Endothelial cell of umbilical vein (primary cell): ENCODE measurements at regions not wholly inside any gene's neighbourhood (a gene's known extent, or its start where the extent isn't known, plus 50 kb on each side); places are given as distances from the start of the nearest gene placed in this dataset.

Source experiments
- BruUV-seq: library from RNA; stranded (reverse); fragments of 400-500 nt; replicated peaks from 2 replicates; lab custom pipeline; 2021; lab: Mats Ljungman, UMichigan
- CTCF ChIA-PET: fragments of 300-600, 350-600 bp; sonication (Branson Sonifier 250); formaldehyde crosslinking; loops from one replicate; lab custom pipeline; 2021; ENCODE audit warnings: antibody characterized with exemption, inconsistent platforms; lab: Charles Lee
- POLR2A ChIA-PET: fragments of 300-600, 350-600 bp; sonication (Branson Sonifier 250); formaldehyde crosslinking; loops from one replicate; lab custom pipeline; 2021; ENCODE audit warnings: antibody characterized with exemption, inconsistent platforms; lab: Charles Lee
- DNase-seq: peaks from one replicate; pipeline ENCODE4 v3.0.0-alpha.2; 2011; ENCODE audit warnings: low read depth, low spot score
- FAIRE-seq: peaks from 2 replicates; lab custom pipeline; 2011; peaks lifted over from hg19 to GRCh38; lab: Jason Lieb, UNC
- H2AFZ ChIP-seq: 2 replicates; pipeline ENCODE4 v1.6.0; 2012; ENCODE audit warnings: low read depth, low read length, control low read depth, inconsistent platforms
- H3K27ac ChIP-seq: 2 replicates; pipeline ENCODE4 v1.5.1; 2011; ENCODE audit warnings: low read depth, mild to moderate bottlenecking, control low read depth, low read length, moderate library complexity; ENCODE audit not compliant: insufficient read depth
- H3K27me3 ChIP-seq, 2 experiments: 2 replicates each; pipeline versions ENCODE4 v1.6.0 to v1.6.1; 2011; ENCODE audit warnings: low read length in 2 of 2, mixed read lengths in 1 of 2; ENCODE audit not compliant: control insufficient read depth in 2 of 2, insufficient read depth in 2 of 2
- H3K36me3 ChIP-seq, 2 experiments: 2 replicates in 1 of 2; 3 replicates in 1 of 2; pipeline ENCODE4 v1.5.1; 2011; ENCODE audit warnings: low read length in 2 of 2, mild to moderate bottlenecking in 1 of 2, moderate library complexity in 1 of 2; ENCODE audit not compliant: control insufficient read depth in 2 of 2, insufficient read depth in 2 of 2; ENCODE audit errors: extremely low read depth in 1 of 2
- H3K4me1 ChIP-seq: 3 replicates; pipeline ENCODE4 v1.5.1; 2011; ENCODE audit warnings: mild to moderate bottlenecking, low read length; ENCODE audit not compliant: control insufficient read depth, insufficient read depth; ENCODE audit errors: extremely low read depth
- H3K4me2 ChIP-seq: 2 replicates; pipeline ENCODE4 v1.6.1; 2011; ENCODE audit warnings: low read length, control low read depth, mixed read lengths; ENCODE audit not compliant: insufficient read depth
- H3K4me3 ChIP-seq, 3 experiments: fragments of 200-600 bp in 1 of 3; sonication (generic), shearing (Covaris generic) in 1 of 3; replicated peaks in 1 of 3; 2 replicates each; pipeline ENCODE4 v1.5.1; 2011 to 2016; ENCODE audit warnings: control low read depth in 3 of 3, low read length in 3 of 3, mild to moderate bottlenecking in 2 of 3, inconsistent platforms in 1 of 3, low read depth in 1 of 3, moderate library complexity in 1 of 3; ENCODE audit not compliant: insufficient read depth in 1 of 3
- H3K79me2 ChIP-seq: 2 replicates; pipeline ENCODE4 v1.6.0; 2012; ENCODE audit warnings: low read length, inconsistent platforms; ENCODE audit not compliant: control insufficient read depth, insufficient read depth
- H3K9ac ChIP-seq: replicated peaks from 2 replicates; pipeline ENCODE3; 2011; ENCODE audit warnings: low read length, control low read depth; ENCODE audit not compliant: insufficient read depth; ENCODE audit errors: extremely low read depth
- H3K9me1 ChIP-seq: replicated peaks from 3 replicates; pipeline ENCODE4 v1.6.0; 2011; ENCODE audit warnings: mild to moderate bottlenecking, low read length; ENCODE audit not compliant: control insufficient read depth, insufficient read depth; ENCODE audit errors: extremely low read depth
- H3K9me3 ChIP-seq: replicated peaks from 2 replicates; pipeline ENCODE4 v1.5.1; 2012; ENCODE audit warnings: low read length, inconsistent platforms; ENCODE audit not compliant: control insufficient read depth, insufficient read depth
- H4K20me1 ChIP-seq: replicated peaks from 2 replicates; pipeline ENCODE3; 2011; ENCODE audit warnings: mild to moderate bottlenecking, low read length; ENCODE audit not compliant: control insufficient read depth, insufficient read depth; ENCODE audit errors: extremely low read depth
- EZH2 ChIP-seq: IDR thresholded peaks from 2 replicates; pipeline ENCODE4 v1.6.1; 2012; ENCODE audit warnings: borderline replicate concordance, low read depth, mild to moderate bottlenecking, moderate library complexity, low read length, inconsistent platforms; ENCODE audit not compliant: severe bottlenecking
- FOS ChIP-seq: IDR thresholded peaks from 2 replicates; pipeline ENCODE4 v1.6.1; 2011; ENCODE audit warnings: mild to moderate bottlenecking, low read length, moderate library complexity, borderline replicate concordance; ENCODE audit not compliant: insufficient read depth
- GATA2 ChIP-seq: IDR thresholded peaks from 2 replicates; pipeline ENCODE4 v1.7.0; 2011; ENCODE audit warnings: low read depth, mild to moderate bottlenecking, moderate library complexity, mixed read lengths, low read length; ENCODE audit not compliant: insufficient read length, insufficient read depth
- JUN ChIP-seq: IDR thresholded peaks from 2 replicates; pipeline ENCODE4 v1.6.1; 2011; ENCODE audit warnings: borderline replicate concordance, low read depth; ENCODE audit not compliant: insufficient read length, insufficient read depth
- MYC ChIP-seq: IDR thresholded peaks from one replicate; pipeline ENCODE4 v1.6.1; 2011; ENCODE audit warnings: mild to moderate bottlenecking, low read depth, low read length
- POLR2A ChIP-seq: IDR thresholded peaks from 2 replicates; pipeline ENCODE4 v1.6.1; 2012; ENCODE audit warnings: low read depth, mild to moderate bottlenecking, control low read depth, low read length
- POLR2AphosphoS5 ChIP-seq: IDR thresholded peaks from 2 replicates; pipeline ENCODE4 v1.6.1; 2012; ENCODE audit warnings: low read depth, mild to moderate bottlenecking, control low read depth, low read length, moderate library complexity; ENCODE audit not compliant: insufficient read depth
- dilution Hi-C: fragments of 300-500 bp; cut with MboI; formaldehyde crosslinking; loops from one replicate; pipeline ENCODE4 v1.15.0; 2019; ENCODE audit warnings: low sequenced_read_pairs; ENCODE audit not compliant: extremely low pct_ligation_motif_present
- intact Hi-C: fragments of 100-400 bp; cut with micrococcal nuclease; formaldehyde crosslinking; loops from one replicate; pipeline ENCODE4 v1.10.0; 2022
- TF ChIP-seq, protein P1 (sequence below): IDR thresholded peaks from 2 replicates; pipeline ENCODE4 v1.6.1; 2011; ENCODE audit not compliant: insufficient read depth, insufficient read length
- TF ChIP-seq, protein P2 (sequence below), 2 donors: IDR thresholded peaks; 1 replicate in 1 of 2; 2 replicates in 1 of 2; pipeline ENCODE4 v1.5.1; 2011; ENCODE audit warnings: low read length in 2 of 2, mild to moderate bottlenecking in 2 of 2, moderate library complexity in 2 of 2, control low read depth in 1 of 2, inconsistent platforms in 1 of 2, low read depth in 1 of 2; ENCODE audit not compliant: insufficient read depth in 1 of 2; ENCODE audit errors: extremely low read depth in 1 of 2

DNA sequence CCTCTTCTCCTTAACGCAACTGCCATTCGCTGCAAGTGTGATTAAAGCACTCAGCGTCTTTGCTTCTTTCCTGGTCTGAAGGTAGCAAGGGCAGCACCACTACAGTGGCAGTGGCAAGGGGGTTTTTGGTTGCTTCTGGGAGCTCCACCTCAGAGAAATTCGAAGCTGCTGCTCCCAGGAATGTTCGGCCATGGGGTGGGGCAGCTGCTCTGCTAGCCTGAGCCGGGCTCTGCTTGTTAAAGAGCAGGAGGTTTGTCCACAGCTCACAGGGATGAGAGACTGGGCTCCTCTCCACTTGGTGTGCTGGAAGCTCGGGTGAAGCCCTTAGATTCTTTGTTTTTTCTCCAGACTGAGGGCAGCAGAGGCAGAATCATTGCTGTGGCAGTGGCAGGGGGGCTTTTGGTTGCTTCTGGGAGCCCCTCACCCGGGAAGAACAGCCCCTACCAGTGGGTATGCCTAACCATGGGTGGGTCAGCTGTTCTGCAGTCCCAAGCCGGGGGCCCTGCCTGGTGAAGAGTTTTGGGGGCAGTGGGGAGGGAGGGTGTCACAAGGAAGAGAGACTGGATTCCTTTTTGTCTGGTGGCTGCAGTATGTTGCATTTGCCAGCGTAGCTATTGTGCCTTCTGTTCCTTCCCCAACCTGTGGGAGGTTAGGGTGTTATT is 340.2 kb downstream of the AEBP2 start:
- H2AFZ ChIP-seq: no peak overlapping the region
- peaks cover 12% of the 10 kb centered on the region for H3K4me1 ChIP-seq
- H3K79me2 ChIP-seq: no peaks in the 10 kb centered on the region
- H3K4me3 ChIP-seq: no peak overlapping the region
- BruUV-seq: no TSS peak
- FAIRE-seq (no peak), DNase-seq (no peak)
- no peaks in the 10 kb centered on the region for H3K36me3 ChIP-seq
- ChIA-PET POLR2A (no interaction called here), CTCF (interaction anchor here (0.9 to 2.3 kb wide), 2 partner anchors 20 to 22 kb away, joined by 3 to 13 read pairs; no protein-coding TSS in a partner anchor)
- no peaks in the 10 kb centered on the region for H3K27me3 ChIP-seq
- TF ChIP-seq GATA2 (no peak), FOS (no peak), POLR2A (no peak), JUN (no peak), MYC (no peak), POLR2AphosphoS5 (no peak), EZH2 (no peak)
- TF ChIP-seq, protein P1, sequence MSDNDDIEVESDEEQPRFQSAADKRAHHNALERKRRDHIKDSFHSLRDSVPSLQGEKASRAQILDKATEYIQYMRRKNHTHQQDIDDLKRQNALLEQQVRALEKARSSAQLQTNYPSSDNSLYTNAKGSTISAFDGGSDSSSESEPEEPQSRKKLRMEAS: no peak
- TF ChIP-seq, protein P2, sequence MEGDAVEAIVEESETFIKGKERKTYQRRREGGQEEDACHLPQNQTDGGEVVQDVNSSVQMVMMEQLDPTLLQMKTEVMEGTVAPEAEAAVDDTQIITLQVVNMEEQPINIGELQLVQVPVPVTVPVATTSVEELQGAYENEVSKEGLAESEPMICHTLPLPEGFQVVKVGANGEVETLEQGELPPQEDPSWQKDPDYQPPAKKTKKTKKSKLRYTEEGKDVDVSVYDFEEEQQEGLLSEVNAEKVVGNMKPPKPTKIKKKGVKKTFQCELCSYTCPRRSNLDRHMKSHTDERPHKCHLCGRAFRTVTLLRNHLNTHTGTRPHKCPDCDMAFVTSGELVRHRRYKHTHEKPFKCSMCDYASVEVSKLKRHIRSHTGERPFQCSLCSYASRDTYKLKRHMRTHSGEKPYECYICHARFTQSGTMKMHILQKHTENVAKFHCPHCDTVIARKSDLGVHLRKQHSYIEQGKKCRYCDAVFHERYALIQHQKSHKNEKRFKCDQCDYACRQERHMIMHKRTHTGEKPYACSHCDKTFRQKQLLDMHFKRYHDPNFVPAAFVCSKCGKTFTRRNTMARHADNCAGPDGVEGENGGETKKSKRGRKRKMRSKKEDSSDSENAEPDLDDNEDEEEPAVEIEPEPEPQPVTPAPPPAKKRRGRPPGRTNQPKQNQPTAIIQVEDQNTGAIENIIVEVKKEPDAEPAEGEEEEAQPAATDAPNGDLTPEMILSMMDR (IDR thresholded peaks at IDR 0.05; ENCODE audit: extremely low read depth in 1 of 2, insufficient read depth in 1 of 2, low read depth in 1 of 2, low read length in 2 of 2): no peak
- H3K4me2 ChIP-seq: no peak overlapping the region
- intact Hi-C loops: no loop called here
- H3K27ac ChIP-seq: no peak overlapping the region
- no peaks in the 10 kb centered on the region for H3K9me3 ChIP-seq
- H3K9me1 ChIP-seq: no peaks in the 10 kb centered on the region
- H4K20me1 ChIP-seq: no peaks in the 10 kb centered on the region
- no peak overlapping the region for H3K9ac ChIP-seq
- dilution Hi-C loops: no loop called here
